Stimulated activated CD8-positive, alpha-beta memory T cell treated with anti-CD3 and anti-CD28 coated beads, Interleukin-15, amount 100 ng/mL, for 48 hours (primary cell): ENCODE measurements at regions not wholly inside any gene's neighbourhood (a gene's known extent, or its start where the extent isn't known, plus 50 kb on each side); places are given as distances from the start of the nearest gene placed in this dataset.

Experiments used
- DNase-seq, 2 donors: peaks; one replicate each; pipeline ENCODE4 v3.0.0-alpha.2; 2020; ENCODE audit warnings: low read depth in 2 of 2

DNA sequence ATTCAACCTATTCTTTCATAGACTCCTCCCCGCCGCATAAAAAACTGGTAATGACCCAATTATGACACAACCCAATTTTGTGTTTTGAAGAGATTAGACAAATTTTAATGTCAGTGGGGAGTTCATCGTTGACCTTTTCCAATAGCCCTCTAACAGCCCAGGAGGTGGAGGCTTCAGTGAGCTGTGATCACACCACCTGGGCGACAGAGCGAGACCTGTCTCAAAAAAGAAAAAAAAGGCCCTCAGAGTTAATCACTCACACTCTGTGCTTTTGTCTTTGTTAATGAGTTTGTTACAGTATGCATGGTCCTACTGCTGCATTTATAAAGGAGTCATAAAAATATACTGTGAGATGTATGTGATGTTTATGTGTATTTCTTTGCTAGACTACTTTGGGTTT, 510.6 kb downstream of the CPS1 start:
- DNase-seq, result no peak

DNA sequence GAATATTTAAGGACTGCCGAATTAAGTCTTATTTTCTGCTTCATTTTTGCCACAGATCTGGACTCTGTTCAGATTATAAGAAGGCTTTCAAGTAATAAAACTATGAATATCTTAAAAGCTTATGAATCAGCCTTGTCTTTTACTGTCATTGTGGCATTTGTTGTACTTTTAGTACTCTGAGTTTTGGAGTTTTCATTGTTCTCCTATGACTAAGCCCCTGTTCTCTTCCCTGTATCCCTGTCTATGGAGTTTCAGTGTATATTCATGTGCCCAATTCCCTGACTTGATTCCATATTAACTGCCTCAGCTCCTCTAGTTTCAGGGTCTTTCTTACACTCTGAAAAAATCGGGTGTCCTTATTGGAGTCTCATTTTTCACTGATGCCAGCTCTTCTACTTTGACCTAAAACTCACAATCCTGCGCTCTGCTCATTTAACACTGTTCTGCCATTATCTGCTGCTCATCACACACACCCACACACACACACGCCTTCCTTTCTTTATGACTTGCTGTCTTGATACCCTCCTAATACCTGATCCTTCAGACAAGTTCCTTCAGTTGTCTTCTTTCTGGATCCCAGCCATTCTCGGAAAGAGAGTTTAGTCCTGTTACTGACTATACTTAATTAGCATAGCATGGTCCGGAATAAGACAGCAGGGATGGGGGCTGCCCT, 511.8 kb downstream of the CPS1 start:
- no peak for DNase-seq

GRCh38 chr2:211070547-211070946, 514.1 kb downstream of the CPS1 start:
- no peak for DNase-seq

- no peak for DNase-seq
These were observed 520.9 kb downstream of the CPS1 start for GRCh38 chr2:211077216-211077767.

GRCh38 chr2:211084352-211084751, 528.0 kb downstream of the CPS1 start:
- DNase-seq, result no peak

DNA sequence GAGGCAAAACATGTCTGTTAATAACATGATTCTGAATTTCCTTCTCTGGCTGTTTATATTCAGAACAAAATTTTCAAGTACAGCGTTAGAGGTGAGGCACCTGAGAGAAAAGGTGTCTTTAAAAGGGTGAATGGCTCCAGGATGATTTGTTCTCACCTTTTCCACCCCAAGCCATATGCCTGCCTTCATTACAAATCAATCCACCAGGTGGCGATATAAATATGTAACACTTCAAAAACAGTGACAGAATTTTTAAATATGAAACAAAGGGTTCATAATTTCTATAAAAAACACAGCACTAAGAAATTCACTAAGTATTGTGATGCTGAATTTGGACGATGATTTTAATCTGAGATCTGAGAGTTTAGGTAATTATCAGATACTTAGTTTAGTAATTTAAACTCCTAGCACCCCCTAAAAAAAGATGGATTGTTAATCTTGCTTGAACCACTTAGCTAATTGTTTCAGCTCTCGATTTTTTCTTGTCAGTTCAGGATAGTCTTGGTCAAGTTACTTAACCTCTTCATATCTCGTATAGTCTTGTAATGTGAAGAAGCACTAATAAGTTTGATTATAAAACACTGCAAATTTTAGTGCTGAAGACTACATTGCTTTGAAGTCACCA, 528.8 kb downstream of the CPS1 start:
- no peak for DNase-seq

DNA sequence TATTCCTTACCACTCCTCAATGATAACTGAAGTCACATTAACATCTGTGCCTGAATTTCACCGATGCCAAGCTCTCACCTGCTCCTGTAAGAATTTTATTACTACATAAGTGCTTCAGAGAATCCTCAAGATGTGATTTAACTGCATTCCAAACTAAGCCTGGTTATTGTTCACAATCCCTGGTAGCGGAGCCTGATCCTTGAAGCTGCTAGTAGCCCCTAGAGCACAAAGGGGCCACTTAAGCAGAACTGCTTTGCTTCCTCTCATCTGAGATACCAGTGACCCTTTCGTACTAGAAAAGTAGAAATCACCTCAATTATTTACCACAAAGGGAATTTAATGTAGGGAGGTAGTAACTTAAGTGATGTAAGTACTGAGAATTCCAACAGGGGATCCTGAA, 529.6 kb downstream of the CPS1 start:
- DNase-seq, result no peak

- DNase-seq, result no peak
These were observed 532.7 kb downstream of the CPS1 start for GRCh38 chr2:211089127-211089526.

- DNase-seq, result no peak
These were observed 537.4 kb downstream of the CPS1 start for GRCh38 chr2:211093743-211094303.

GRCh38 chr2:211103989-211104388, 547.6 kb downstream of the CPS1 start:
- no peak for DNase-seq

DNA sequence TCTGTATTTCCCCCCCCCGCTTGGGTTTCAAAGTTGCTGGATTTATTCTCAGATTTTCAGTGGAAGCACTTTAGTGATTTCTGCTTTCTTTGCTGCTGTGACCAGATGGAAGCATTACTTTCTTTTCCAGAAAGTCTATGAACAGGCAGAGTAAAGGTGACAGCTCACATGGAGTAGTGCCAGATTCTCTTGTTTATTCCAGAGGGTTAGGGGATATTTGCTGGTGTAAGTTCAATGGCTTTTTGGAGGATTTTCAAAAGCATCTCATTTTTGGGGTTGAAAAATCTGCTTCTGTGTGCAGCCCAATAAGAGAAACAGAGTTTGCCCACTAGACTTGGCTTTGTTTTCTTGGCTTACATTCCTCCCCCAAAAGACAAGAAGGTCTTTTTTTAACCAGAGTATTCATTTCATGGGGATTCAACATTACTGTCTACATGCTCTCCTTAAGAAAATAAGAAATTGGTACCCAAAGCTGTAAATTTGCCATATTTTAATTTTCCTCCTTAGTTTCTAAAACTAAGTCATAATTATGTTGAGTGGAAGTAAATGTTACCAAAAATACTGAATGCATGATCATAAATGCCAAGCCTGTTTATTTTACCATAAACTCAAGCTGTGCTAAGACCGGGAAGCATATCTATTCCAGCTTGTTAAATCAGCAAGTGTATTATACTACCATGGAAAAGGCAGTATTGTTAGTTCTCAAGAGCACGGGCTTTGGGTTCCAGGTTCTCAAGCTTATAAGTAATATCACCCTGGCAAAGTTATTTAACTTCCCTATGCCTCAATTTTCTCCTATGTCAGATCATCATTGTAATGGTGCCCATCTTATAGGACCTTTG, 557.2 kb downstream of the CPS1 start:
- no peak for DNase-seq

DNA sequence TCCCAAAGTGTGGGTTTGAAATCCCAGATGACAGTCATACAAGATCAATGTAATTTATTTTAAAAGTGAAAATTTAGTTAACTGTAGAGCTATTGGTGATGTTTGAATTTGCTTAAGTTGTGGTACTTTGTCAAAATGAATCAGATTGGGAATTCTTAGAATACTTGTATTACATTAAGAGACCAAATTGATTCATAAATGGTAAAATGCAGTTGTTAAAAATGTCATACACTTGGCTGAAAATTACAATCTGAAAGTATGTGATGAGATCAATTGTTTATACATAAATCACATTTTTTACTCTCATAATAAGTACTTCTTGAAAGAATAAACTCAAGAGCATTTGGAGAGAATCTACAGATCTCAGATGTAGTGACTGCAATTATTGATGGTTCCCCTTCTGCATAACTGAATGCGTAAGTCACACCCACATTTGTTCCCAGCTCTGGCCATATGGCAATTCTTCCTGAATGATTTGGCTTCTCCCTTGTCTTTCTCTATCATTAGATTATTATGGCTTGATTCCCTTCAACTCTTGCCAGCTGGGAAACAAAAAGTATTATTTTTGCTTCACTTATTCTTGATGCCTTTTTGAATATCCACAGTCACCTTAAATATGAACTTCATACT, 558.5 kb downstream of the CPS1 start:
- DNase-seq, result no peak

- no peak for DNase-seq
These were observed 560.6 kb downstream of the CPS1 start for GRCh38 chr2:211117026-211117425.

DNA sequence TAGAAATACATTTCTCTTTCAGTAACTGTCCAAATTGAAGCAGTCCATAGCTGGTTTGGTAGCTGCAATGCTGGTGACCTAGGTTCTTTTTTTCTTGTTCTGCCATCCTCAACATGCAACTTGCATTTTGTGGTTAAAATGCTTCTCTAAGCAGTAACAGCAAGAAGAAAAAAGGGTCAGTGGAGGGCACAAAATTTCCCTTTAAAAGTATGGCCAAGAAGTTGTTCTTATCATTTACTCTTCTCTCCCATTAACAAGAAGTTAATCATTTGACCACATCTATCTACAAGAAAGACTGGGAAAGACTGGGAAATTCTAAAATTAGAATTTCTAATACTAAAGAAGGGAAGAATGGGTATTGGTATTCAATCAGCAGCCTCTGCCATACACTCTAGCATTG, 569.9 kb downstream of the CPS1 start:
- DNase-seq, result no peak

DNA sequence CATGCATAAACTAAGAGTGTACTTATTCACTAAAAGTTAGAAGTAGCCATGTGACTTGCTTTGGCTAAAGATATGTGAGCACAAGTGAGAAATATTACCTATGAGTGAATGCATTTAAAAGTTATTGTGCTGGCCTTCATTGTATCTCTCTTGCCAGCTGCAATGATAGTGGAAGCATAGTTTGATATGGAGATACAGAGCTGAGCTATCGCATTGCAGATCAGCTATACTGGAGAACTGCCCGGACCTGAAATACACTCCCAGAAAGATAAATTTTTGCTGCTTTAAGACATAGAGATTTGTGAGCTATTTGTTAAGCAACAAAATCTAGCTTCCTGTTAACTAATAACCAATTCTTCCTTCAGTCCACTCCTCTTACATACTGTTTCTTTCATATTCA, 571.1 kb downstream of the CPS1 start:
- no peak for DNase-seq

DNA sequence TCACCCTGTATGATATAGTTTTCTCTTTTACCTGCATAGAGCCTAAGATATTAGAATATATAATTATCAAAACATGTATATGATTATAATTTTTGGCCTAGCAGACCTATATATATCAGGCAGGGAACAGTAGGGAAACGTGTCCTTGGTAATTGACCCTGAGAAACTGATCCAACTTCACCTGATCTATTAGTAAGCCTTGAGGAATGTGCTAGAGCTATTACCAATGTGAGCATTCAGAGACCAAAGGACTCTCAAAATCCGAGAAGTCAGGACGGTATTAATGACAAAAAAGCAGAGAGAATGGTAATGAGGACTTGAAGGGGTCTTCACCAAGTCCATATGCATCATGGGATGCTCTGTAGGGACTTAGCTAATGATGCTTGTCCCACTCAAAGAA, 571.9 kb downstream of the CPS1 start:
- no peak for DNase-seq

- no peak for DNase-seq
These were observed 573.4 kb downstream of the CPS1 start for GRCh38 chr2:211129798-211130197.

GRCh38 chr2:211132046-211132445, 575.6 kb downstream of the CPS1 start:
- no peak for DNase-seq

DNA sequence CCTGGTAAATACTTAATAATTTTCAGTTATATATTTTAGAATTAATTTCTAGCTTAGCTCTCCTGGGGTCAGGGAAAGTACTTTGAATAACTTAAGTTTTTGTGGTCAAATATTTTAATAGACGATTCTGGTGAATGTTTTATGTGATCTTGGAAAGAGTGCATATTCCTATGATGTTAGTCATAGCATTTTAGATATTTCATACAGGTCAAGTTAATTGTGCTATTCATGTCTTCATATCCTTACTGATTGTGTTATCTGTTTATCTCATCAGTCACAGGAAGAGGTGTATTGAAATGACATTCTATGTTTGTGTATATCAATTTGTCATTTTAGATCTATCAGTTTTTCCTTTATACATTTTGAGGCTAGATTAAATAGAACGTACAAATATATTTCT, 576.2 kb downstream of the CPS1 start:
- DNase-seq, result no peak

DNA sequence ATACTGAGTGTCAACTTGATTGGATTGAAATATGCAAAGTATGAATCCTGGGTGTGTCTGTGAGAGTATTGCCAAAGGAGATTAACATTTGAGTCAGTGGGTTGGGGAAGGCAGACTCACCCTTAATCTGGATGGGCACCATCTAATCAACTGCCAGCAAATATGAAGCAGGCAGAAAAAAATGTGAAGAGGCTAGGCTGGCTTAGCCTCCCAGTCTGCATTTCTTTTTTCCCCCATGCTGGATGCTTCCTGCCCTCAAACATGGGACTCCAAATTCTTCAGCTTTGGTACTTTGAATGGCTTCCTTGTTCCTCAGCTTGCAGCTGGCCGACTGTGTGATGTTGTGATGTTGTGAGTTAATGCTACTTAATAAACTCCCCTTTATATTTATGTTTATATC, 577.4 kb downstream of the CPS1 start:
- no peak for DNase-seq

DNA sequence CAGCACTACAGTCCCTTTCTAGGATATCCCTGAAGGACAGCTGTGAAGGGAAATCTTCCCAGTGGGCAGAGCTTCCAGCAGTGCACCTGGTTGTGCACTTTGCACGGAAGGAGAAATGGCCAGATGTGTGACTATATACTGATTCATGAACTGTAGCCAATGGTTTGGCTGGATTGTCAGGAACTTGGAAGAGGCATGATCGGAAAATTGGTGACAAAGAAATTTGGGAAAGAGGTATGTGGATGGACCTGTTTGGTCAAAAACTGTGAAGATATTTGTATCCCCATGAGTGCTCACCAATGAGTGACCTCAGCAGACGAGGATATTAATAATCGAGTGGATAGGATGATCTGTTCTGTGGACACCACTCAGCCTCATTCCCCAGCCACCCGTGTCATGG, 582.2 kb downstream of the CPS1 start:
- DNase-seq, result no peak

GRCh38 chr2:211141646-211142045, 585.2 kb downstream of the CPS1 start:
- DNase-seq, result no peak
